ENCODE measurements at regions not wholly inside any gene's neighbourhood (a gene's known extent, or its start where the extent isn't known, plus 50 kb on each side); places are given as distances from the start of the nearest gene placed in this dataset.

GRCh38 chr5:159385536-159385935 is 55.2 kb upstream of the IL12B start:
- DNase-seq: no peak

DNA sequence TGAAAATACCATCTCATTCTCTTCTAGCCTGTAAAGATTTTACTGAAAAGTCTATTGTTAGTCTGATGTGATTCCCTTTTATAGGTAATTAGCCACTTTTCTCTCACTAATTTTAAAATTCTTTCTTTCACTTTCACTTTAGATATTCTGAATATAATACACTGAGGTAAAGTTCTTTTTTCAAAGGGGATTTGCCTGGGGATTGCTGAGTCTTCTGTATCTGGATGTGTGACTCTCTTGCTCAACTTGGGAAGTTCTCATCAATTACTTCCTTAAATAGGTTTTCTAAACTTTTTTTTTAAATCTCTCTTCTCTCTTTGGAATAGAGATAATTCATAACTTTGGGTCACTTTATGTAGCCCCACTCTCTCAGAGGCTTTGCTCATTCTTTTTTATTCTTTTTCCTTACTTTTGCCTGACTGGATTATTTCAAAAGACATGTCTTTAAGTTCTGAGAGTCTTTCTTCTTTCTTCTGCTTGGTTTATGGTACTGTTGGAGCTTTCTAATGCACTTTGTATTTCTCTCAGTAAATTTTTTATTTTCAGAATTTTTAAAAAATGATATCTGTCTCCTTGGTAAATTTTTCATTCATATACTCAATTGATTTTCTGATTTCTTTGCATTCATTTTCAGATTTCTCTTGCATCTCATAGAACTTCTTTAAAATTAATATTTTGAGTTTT is 55.9 kb upstream of the IL12B start:
- DNase-seq: no peak

DNA sequence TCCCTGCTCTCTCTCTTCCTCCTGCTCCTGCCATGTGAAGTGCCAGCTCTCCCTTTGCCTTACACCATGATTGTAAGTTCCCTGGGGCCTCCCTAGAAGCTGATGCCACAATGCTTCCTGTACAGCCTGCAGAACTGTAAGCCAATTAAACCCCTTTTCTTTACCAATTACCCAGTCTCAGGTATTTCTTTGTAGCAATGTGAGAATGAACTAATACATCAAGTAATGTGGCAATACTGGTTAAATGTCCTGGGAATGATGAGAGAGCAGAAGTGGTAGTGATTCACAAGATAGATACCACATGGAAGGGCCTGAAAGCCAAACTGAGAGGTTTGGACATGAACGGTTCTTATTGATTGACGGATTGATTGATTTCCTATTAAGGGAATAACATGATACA is 62.6 kb upstream of the IL12B start:
- DNase-seq: no peak

DNA sequence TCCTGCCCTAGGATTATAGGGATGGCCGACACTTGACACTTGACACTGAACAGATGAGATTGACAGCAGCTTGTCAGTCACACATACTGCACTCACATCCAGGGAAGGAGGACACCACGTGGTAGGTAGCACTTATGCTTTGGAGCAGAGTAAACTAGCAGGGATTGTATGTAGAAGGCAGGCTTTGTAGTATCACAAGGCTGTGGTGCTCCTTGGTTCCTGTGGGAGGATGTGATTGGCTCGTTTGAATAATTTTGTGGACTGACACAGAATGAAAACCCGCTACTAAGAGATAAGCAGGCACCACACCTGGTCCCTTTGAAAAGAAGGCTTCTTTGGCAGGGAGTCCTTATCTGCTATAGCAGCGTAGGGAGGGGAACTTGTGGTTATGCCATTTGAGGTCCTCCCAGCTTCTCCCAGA is 63.6 kb upstream of the IL12B start:
- DNase-seq: no peak

- no peak for DNase-seq
These were observed 64.9 kb upstream of the IL12B start for GRCh38 chr5:159395202-159395601.

GRCh38 chr5:159398936-159399335 is 68.6 kb upstream of the IL12B start:
- no peak for DNase-seq

GRCh38 chr5:159400476-159400875 is 70.2 kb upstream of the IL12B start:
- DNase-seq: no peak

DNA sequence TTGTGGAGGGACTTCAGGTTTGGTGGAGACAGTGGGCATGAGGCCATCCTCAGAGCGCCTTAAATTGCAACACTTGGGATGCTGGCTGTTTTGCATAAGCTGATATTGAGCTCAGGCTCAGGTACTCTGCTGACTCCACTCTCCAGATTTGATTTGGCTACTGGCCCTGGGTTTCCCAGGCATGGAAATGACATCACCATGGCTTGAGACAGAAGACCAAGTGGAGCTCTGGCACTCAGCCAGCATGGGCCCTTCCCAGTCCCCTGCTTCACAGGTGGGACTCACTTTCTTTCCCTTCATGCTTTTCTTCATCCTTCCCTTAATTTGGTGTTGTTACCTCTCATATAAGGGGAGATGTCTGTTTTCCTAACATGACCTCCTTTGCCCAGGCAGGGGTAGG is 72.0 kb upstream of the IL12B start:
- DNase-seq: no peak

- DNase-seq: no peak
These were observed 72.6 kb upstream of the IL12B start for GRCh38 chr5:159402856-159403255.

- peak; percentile 54 for DNase-seq
These were observed 73.8 kb upstream of the IL12B start for GRCh38 chr5:159403906-159404681.

- no peak for DNase-seq
These were observed 75.3 kb upstream of the IL12B start for GRCh38 chr5:159405611-159406031.

DNA sequence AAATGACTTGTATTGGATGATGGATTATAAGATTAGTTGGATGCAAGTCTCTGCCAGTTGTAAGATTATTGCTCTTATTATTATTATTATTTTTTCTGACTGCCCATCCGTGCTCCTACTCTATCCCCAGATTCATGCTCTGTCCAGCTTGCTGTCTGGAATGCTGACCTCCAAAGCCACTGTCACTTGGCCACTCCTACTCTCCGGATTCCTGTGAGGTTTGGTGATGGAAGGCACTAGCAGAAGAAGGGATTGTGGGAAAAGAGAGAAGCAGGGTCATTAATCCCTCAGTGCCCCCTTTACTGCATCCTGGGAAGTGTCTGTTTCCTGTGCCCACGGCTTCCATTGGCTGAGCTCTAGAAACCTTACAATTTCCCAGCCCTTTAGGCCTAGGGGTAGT is 76.3 kb upstream of the IL12B start:
- no peak for DNase-seq

DNA sequence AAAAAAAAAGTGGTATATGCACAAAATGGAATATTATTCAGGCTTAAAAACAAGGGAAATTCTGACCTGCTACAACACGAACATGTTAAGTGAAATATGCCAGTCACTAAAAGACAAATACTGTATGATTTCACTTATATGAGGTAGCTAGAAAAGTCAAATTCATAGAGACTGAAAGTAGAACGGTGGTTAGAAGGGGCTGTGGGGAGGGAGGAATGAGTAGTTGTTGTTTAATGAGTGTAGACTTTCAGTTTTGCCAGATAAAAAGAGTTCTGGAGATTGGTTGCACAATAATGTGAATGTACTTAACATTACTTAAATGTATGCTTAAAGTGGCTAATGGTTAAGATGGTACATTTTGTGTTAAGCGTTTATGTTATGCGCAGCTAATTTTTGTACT is 79.5 kb upstream of the IL12B start:
- no peak for DNase-seq

GRCh38 chr5:159410480-159410879 is 80.2 kb upstream of the IL12B start:
- DNase-seq: no peak

- DNase-seq: no peak
These were observed 80.8 kb upstream of the IL12B start for GRCh38 chr5:159411115-159411514.

- no peak for DNase-seq
These were observed 82.2 kb upstream of the IL12B start for GRCh38 chr5:159412284-159413046.

DNA sequence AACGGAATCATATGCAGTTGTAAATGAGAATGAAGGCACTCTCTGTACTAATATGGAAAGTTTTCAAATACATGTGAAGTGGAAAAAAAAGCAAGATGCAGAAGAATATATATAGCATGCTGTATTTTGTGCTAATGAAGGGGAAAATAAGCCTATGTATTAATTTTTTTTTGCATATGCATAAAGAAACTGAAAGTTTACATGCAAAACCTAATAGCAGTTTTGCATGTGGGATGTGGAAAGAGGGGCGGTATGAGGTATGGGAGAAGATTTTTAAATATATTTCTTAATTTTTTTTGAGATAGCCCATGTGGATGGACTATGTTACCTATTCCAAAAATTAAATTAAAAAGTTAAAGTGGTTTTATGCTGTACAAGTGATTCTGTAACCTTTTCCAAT is 83.7 kb upstream of the IL12B start:
- DNase-seq: no peak

- DNase-seq: no peak
These were observed 85.1 kb upstream of the IL12B start for GRCh38 chr5:159415301-159415937.

GRCh38 chr5:159416438-159416837 is 86.2 kb upstream of the IL12B start:
- no peak for DNase-seq

DNA sequence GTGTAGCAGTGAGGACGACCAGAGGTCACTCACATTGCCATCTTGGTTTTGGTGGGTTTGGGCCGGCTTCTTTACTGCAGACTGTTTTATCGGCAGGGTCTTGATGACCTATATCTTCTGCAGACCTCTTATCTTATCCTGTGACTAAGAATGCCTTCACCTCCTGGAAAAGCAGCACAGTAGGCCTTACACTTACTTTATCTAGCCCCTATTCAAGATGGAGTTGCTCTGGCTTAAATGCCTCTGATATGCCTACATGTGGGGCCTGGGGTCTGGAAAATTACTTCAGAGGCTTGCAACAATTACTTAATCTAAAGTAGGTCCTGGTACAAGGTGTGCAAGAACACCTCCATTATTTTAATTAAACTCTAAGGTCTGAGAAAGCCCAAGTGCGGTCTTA is 86.9 kb upstream of the IL12B start:
- no peak for DNase-seq

DNA sequence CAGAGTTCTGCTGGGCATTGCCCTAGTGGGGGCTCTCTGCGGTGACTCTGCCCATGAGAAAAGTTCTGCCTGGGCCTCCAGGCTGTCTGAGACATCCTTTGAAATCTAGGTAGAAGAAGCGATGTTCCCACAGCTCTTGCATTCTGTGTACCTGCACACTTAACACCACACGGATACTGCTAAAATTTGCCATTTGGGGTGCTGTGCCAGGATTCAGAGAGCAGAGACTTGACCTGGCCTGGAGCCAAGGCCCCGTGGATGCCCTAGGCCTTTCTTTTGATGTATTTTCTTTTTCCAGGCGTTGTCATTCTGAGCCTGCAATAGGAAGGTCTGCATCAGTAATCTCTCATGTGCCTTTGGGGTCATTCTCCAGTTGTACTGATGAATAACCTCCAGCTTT is 89.3 kb upstream of the IL12B start:
- no peak for DNase-seq

DNA sequence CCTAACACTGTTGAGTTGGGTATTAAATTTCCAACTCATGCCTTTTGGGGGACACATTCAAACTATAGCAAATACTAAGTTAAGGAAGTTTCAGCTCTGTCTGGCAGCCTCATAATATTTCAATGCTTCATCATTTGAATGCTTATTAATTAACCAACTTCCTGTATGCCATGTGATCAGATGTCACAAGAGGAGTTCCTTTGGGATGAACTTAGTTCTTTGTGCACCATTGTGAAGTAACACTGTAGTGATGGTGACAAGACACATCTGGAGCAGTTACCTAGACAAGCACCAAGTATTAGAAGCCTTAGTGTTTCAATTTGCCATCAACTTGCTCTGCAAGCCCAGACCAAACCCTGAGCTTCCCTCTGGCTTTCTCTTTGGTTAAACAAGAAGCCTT is 90.7 kb upstream of the IL12B start:
- DNase-seq: no peak

DNA sequence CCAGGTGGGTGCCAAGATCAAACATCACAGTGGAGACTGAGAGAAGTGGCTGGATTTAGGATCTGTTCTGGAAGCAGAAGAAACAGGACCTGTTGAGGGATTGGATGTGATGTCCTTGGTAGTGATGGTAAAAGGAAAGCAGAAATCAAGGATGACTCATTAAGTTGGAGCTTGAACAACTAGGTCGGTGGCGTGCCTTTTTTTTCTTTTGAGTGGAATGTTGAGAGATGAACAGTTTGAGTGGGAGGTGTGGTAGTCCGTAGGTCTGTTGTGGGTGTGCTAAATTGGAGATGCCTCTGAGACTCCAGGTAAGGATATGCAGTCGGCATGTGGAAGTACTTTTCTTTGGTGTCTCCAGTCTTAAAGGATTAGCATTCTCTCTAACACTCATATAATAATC is 92.1 kb upstream of the IL12B start:
- DNase-seq: no peak

Measured in NCI-H2171 treated with DMSO at 0.1 percent for 48 hours (cell line).